H1 (cell line): ENCODE measurements at regions not wholly inside any gene's neighbourhood (a gene's known extent, or its start where the extent isn't known, plus 50 kb on each side); places are given as distances from the start of the nearest gene placed in this dataset.

Experiments
- CTCF ChIA-PET: fragments of 300-600 bp; sonication (Branson Sonifier 250); formaldehyde crosslinking; loops from one replicate; lab custom pipeline; 2021; ENCODE audit not compliant: partially characterized antibody; lab: Charles Lee
- POLR2A ChIA-PET: fragments of 300-600 bp; sonication (Branson Sonifier 250); formaldehyde crosslinking; loops from one replicate; lab custom pipeline; 2021; ENCODE audit warnings: inconsistent platforms; ENCODE audit not compliant: partially characterized antibody; lab: Charles Lee
- DNase-seq, 2 experiments: peaks; one replicate each; pipeline versions ENCODE4 v3.0.0 to v3.0.0-alpha.2; 2010 to 2022; ENCODE audit warnings: low spot score in 2 of 2, low read depth in 1 of 2, mixed read lengths in 1 of 2
- FAIRE-seq: peaks from 2 replicates; lab custom pipeline; 2011; peaks lifted over from hg19 to GRCh38; lab: Jason Lieb, UNC
- H2AFZ ChIP-seq: 2 replicates; pipeline ENCODE4 v1.8.1; 2012; ENCODE audit warnings: low read length, inconsistent platforms
- H2AK5ac ChIP-seq: 2 replicates; pipeline ENCODE4 v1.6.1; 2013; ENCODE audit warnings: low read depth, low read length
- H2BK120ac ChIP-seq: replicated peaks from 2 replicates; pipeline ENCODE3; 2013; ENCODE audit warnings: low read depth, low read length, inconsistent platforms
- H2BK12ac ChIP-seq: 2 replicates; pipeline ENCODE4 v1.6.1; 2013; ENCODE audit warnings: low read depth, low read length
- H2BK15ac ChIP-seq: 2 replicates; pipeline ENCODE4 v1.6.1; 2013; ENCODE audit warnings: low read length
- H2BK20ac ChIP-seq: 2 replicates; pipeline ENCODE4 v1.6.1; 2013; ENCODE audit warnings: low read length
- H2BK5ac ChIP-seq: 2 replicates; pipeline ENCODE4 v1.6.1; 2013; ENCODE audit warnings: low read depth, low read length
- H3K14ac ChIP-seq: 2 replicates; pipeline ENCODE4 v1.6.1; 2013; ENCODE audit warnings: inconsistent platforms; ENCODE audit not compliant: insufficient read length
- H3K18ac ChIP-seq: 2 replicates; pipeline ENCODE4 v1.6.1; 2013; ENCODE audit warnings: low read length; ENCODE audit errors: extremely low read depth
- H3K23ac ChIP-seq: 2 replicates; pipeline ENCODE4 v1.6.1; 2013; ENCODE audit warnings: inconsistent platforms; ENCODE audit not compliant: insufficient read length
- H3K23me2 ChIP-seq: 2 replicates; pipeline ENCODE4 v1.6.1; 2013; ENCODE audit warnings: low read depth, low read length
- H3K27ac ChIP-seq: 2 replicates; pipeline ENCODE4 v1.6.1; 2011; ENCODE audit warnings: low read depth, low read length, inconsistent platforms
- H3K27me3 ChIP-seq, 4 experiments: replicated peaks in 1 of 4; 1 replicate in 1 of 4; 2 replicates in 3 of 4; pipeline versions ENCODE4 v1.6.1 to v1.8.1; 2011 to 2013; ENCODE audit warnings: low read length in 3 of 4, mild to moderate bottlenecking in 3 of 4, inconsistent platforms in 2 of 4, mixed read lengths in 2 of 4, moderate library complexity in 1 of 4; ENCODE audit not compliant: control insufficient read depth in 3 of 4, insufficient read depth in 3 of 4; ENCODE audit errors: extremely low read depth in 1 of 4
- H3K36me3 ChIP-seq, 4 experiments: 2 replicates each; pipeline versions ENCODE4 v1.6.1 to v1.8.1; 2011 to 2013; ENCODE audit warnings: mild to moderate bottlenecking in 4 of 4, low read length in 3 of 4, moderate library complexity in 2 of 4, control low read depth in 1 of 4, inconsistent platforms in 1 of 4; ENCODE audit not compliant: insufficient read depth in 4 of 4, control insufficient read depth in 2 of 4
- H3K4ac ChIP-seq: replicated peaks from 2 replicates; pipeline ENCODE3; 2013; ENCODE audit warnings: low read length, low read depth, mixed read lengths, inconsistent platforms; ENCODE audit not compliant: insufficient read length
- H3K4me1 ChIP-seq, 4 experiments: replicated peaks in 1 of 4; 1 replicate in 1 of 4; 2 replicates in 3 of 4; pipeline versions ENCODE4 v1.6.1 to v1.8.1; 2011 to 2013; ENCODE audit warnings: low read length in 3 of 4, inconsistent platforms in 2 of 4, mixed read lengths in 1 of 4; ENCODE audit not compliant: insufficient read depth in 4 of 4, control insufficient read depth in 3 of 4
- H3K4me2 ChIP-seq, 2 experiments: 2 replicates each; pipeline versions ENCODE4 v1.6.1 to v1.8.1; 2011 to 2013; ENCODE audit warnings: low read depth in 2 of 2, low read length in 2 of 2, control low read depth in 1 of 2, inconsistent platforms in 1 of 2, mild to moderate bottlenecking in 1 of 2; ENCODE audit not compliant: insufficient read depth in 1 of 2
- H3K4me3 ChIP-seq, 4 experiments: fragments of 200-600, 300-600 bp in 1 of 4; sonication (generic), shearing (Covaris generic), sonication (Bioruptor Twin) in 1 of 4; 2 replicates each; pipeline versions ENCODE4 v1.5.1 to v1.8.1; 2011 to 2016; ENCODE audit warnings: low read length in 4 of 4, low read depth in 3 of 4, control low read depth in 2 of 4, inconsistent platforms in 2 of 4, mild to moderate bottlenecking in 2 of 4, mixed read lengths in 1 of 4, moderate library complexity in 1 of 4; ENCODE audit not compliant: insufficient read depth in 2 of 4; ENCODE audit errors: extremely low read depth in 1 of 4
- H3K56ac ChIP-seq: replicated peaks from 2 replicates; pipeline ENCODE3; 2013; ENCODE audit warnings: low read depth, mild to moderate bottlenecking, mixed read lengths, low read length, inconsistent platforms; ENCODE audit not compliant: insufficient read length
- H3K79me1 ChIP-seq: 2 replicates; pipeline ENCODE4 v1.6.1; 2013; ENCODE audit warnings: low read depth, low read length, control low read depth
- H3K79me2 ChIP-seq, 2 experiments: 2 replicates each; pipeline versions ENCODE4 v1.6.1 to v1.8.1; 2012 to 2013; ENCODE audit warnings: low read length in 2 of 2, mild to moderate bottlenecking in 2 of 2, inconsistent platforms in 1 of 2; ENCODE audit not compliant: insufficient read depth in 2 of 2, control insufficient read depth in 1 of 2
- H3K9ac ChIP-seq, 4 experiments: replicated peaks in 1 of 4; 1 replicate in 1 of 4; 2 replicates in 3 of 4; pipeline versions ENCODE4 v1.6.1 to v1.8.1; 2011 to 2013; ENCODE audit warnings: low read depth in 3 of 4, low read length in 3 of 4, control low read depth in 2 of 4, mild to moderate bottlenecking in 2 of 4, moderate library complexity in 2 of 4, inconsistent platforms in 1 of 4; ENCODE audit errors: extremely low read depth in 1 of 4
- H3K9me3 ChIP-seq, 2 experiments: 2 replicates each; pipeline versions ENCODE4 v1.6.1 to v1.8.1; 2012 to 2013; ENCODE audit warnings: mild to moderate bottlenecking in 2 of 2, moderate library complexity in 2 of 2, control low read depth in 1 of 2, inconsistent platforms in 1 of 2, low read depth in 1 of 2, low read length in 1 of 2, mixed read lengths in 1 of 2; ENCODE audit not compliant: insufficient read depth in 2 of 2
- H4K20me1 ChIP-seq, 2 experiments: replicated peaks in 1 of 2; 2 replicates each; pipeline versions ENCODE3 to v1.8.1; 2011 to 2013; ENCODE audit warnings: inconsistent platforms in 2 of 2, low read length in 2 of 2, mild to moderate bottlenecking in 1 of 2; ENCODE audit not compliant: insufficient read depth in 2 of 2, control insufficient read depth in 1 of 2
- H4K5ac ChIP-seq: 2 replicates; pipeline ENCODE4 v1.6.1; 2013; ENCODE audit warnings: low read length, low read depth, mixed read lengths, inconsistent platforms; ENCODE audit not compliant: insufficient read length
- H4K8ac ChIP-seq: 2 replicates; pipeline ENCODE4 v1.8.0; 2013; ENCODE audit warnings: mild to moderate bottlenecking, moderate library complexity, low read length, inconsistent platforms; ENCODE audit not compliant: insufficient read depth; ENCODE audit errors: extremely low read depth
- H4K91ac ChIP-seq: replicated peaks from 2 replicates; pipeline ENCODE3; 2013; ENCODE audit warnings: low read length, mixed read lengths, inconsistent platforms; ENCODE audit not compliant: insufficient read length
- ASH2L ChIP-seq: fragments of 200-600, 300-600 bp; sonication (generic); IDR thresholded peaks from one replicate; pipeline ENCODE4 v1.7.1; 2017; ENCODE audit warnings: low read length
- BCL11A ChIP-seq, 2 experiments: IDR thresholded peaks; one replicate each; pipeline ENCODE4 v1.6.1; 2011; ENCODE audit warnings: low read depth in 2 of 2, low read length in 2 of 2, mild to moderate bottlenecking in 2 of 2
- CBX5 ChIP-seq: fragments of 300-800, 300-1000 bp; sonication (generic); IDR thresholded peaks from 2 replicates; pipeline ENCODE4 v1.7.1; 2016; ENCODE audit warnings: antibody characterized with exemption, low read length, low read depth
- CEBPB ChIP-seq: IDR thresholded peaks from 2 replicates; pipeline ENCODE4 v1.6.1; 2012; ENCODE audit warnings: low read depth, low read length
- JUND ChIP-seq: IDR thresholded peaks from 2 replicates; pipeline ENCODE4 v1.6.1; 2011; ENCODE audit warnings: mild to moderate bottlenecking, improper control_type of control experiment, low read length
- MAX ChIP-seq: IDR thresholded peaks from 2 replicates; pipeline ENCODE4 v1.6.1; 2012; ENCODE audit warnings: inconsistent platforms
- POLR2A ChIP-seq, 2 experiments: IDR thresholded peaks; 1 replicate in 1 of 2; 2 replicates in 1 of 2; pipeline ENCODE4 v1.6.1; 2011; ENCODE audit warnings: low read depth in 2 of 2, low read length in 2 of 2, mild to moderate bottlenecking in 2 of 2; ENCODE audit errors: control extremely low read depth in 1 of 2
- RXRA ChIP-seq: IDR thresholded peaks from 2 replicates; pipeline ENCODE4 v1.6.1; 2011; ENCODE audit warnings: low read depth, mild to moderate bottlenecking, low read length, moderate library complexity; ENCODE audit not compliant: insufficient read depth
- SIN3A ChIP-seq, 2 experiments: IDR thresholded peaks in 1 of 2; conservative IDR thresholded peaks in 1 of 2; 2 replicates each; pipeline ENCODE4 v1.6.1; 2011 to 2012; ENCODE audit warnings: low read length in 2 of 2, improper control_type of control experiment in 1 of 2, low read depth in 1 of 2, mild to moderate bottlenecking in 1 of 2
- SP4 ChIP-seq: IDR thresholded peaks from 2 replicates; pipeline ENCODE4 v1.6.1; 2012; ENCODE audit warnings: low read length, inconsistent platforms
- TCF12 ChIP-seq: IDR thresholded peaks from 2 replicates; pipeline ENCODE4 v1.6.1; 2011; ENCODE audit warnings: low read depth, mild to moderate bottlenecking, low read length
- TEAD4 ChIP-seq: IDR thresholded peaks from 2 replicates; pipeline ENCODE4 v1.6.1; 2012; ENCODE audit warnings: low read depth, low read length, inconsistent platforms, mixed read lengths
- USF2 ChIP-seq: IDR thresholded peaks from 2 replicates; pipeline ENCODE4 v1.6.1; 2011; ENCODE audit warnings: low read length, improper control_type of control experiment
- WGBS, 2 experiments: shearing (Covaris generic) in 1 of 2; methylation state at CpG; one replicate each; pipeline versions ENCODE4 v1.1.6 to v1.1.7; 2013 to 2015; ENCODE audit warnings: low lambda C conversion rate in 2 of 2, mixed read lengths in 2 of 2, inconsistent platforms in 1 of 2, low coverage in 1 of 2, missing lambda C conversion rate in 1 of 2; ENCODE audit not compliant: insufficient replicate concordance in 2 of 2, insufficient coverage in 1 of 2, insufficient read length in 1 of 2; ENCODE audit errors: extremely low coverage in 1 of 2, missing lambda C conversion rate in 1 of 2; 5-methylcytosine and 5-hydroxymethylcytosine counted together

- Histone ChIP-seq H3K56ac (no peak overlapping the region), H3K9me3 (peaks cover 2 to 6% of the 10 kb centered on the region in 2 experiments; a peak in 2 of 4 replicates), H3K4me3 (no peak overlapping the region), H3K9ac (no peak overlapping the region), H2BK12ac (no peak overlapping the region), H3K36me3 (no peaks in the 10 kb centered on the region), H4K20me1 (no peaks in the 10 kb centered on the region), H3K79me1 (no peaks in the 10 kb centered on the region), H2AFZ (no peak overlapping the region), H2BK15ac (no peak overlapping the region), H3K79me2 (no peaks in the 10 kb centered on the region), H2AK5ac (no peak overlapping the region), H3K4ac (no peak overlapping the region), H4K91ac (no peak overlapping the region), H2BK120ac (no peak overlapping the region), H4K8ac (no peak overlapping the region), H2BK5ac (no peak overlapping the region), H3K23ac (no peak overlapping the region), H3K27me3 (no peaks in the 10 kb centered on the region), H3K14ac (no peak overlapping the region), H2BK20ac (no peak overlapping the region), H3K4me1 (no peaks in the 10 kb centered on the region), H3K18ac (no peak overlapping the region), H3K23me2 (no peaks in the 10 kb centered on the region), H3K27ac (no peak overlapping the region), H4K5ac (no peak overlapping the region), H3K4me2 (no peak overlapping the region)
- DNase-seq (no peak), FAIRE-seq (no peak)
- CTCF ChIA-PET = interaction anchor here (0.7 to 1.4 kb wide), 2 partner anchors 26 to 129 kb away, joined by 3 to 5 read pairs; no protein-coding TSS in a partner anchor
- WGBS, 2 experiments = 94% methylated on average over 5 of the region's 5 CpGs; no CpG with 5 or more reads in 1 of the 2 experiments
- POLR2A ChIA-PET = no interaction called here
- TF ChIP-seq ASH2L (no peak), RXRA (no peak), TEAD4 (no peak), MAX (no peak), POLR2A (IDR thresholded peaks at IDR 0.05; ENCODE audit: control extremely low read depth in 1 of 2, low read depth in 2 of 2, low read length in 2 of 2) (no peak), SIN3A (conservative IDR thresholded peaks at IDR 0.05 in 1 of 2, IDR thresholded peaks at IDR 0.05 in 1 of 2; ENCODE audit: low read depth in 1 of 2, low read length in 2 of 2) (no peak), CEBPB (no peak), TCF12 (no peak), USF2 (no peak), JUND (no peak), SP4 (no peak), BCL11A (IDR thresholded peaks at IDR 0.05; ENCODE audit: low read depth in 2 of 2, low read length in 2 of 2) (no peak), CBX5 (no peak)
These were observed 1062.1 kb downstream of the BRD1 start for GRCh38 chr22:48765595-48765994.
